Left lung (tissue), 4 donors: ENCODE measurements at regions not wholly inside any gene's neighbourhood (a gene's known extent, or its start where the extent isn't known, plus 50 kb on each side); places are given as distances from the start of the nearest gene placed in this dataset.

Experiments used
- ATAC-seq: fragments of 200-7000 bp; cut with Tn5 transposase; one replicate; pipeline ENCODE4 v1.9.1; 2020; ENCODE audit warnings: moderate library complexity
- DNase-seq, 4 donors: peaks; one replicate each; pipeline ENCODE4 v3.0.0-alpha.2; 2013 to 2020
- H3K27ac ChIP-seq, 2 donors: fragments of 200-600 bp; sonication (generic) in 1 of 2; one replicate each; pipeline versions ENCODE4 v1.5.0 to v1.8.0; 2020 to 2021
- H3K27me3 ChIP-seq, 2 donors: fragments of 200-600 bp; sonication (generic) in 1 of 2; one replicate each; pipeline versions ENCODE4 v1.5.0 to v1.8.0; 2020 to 2021
- H3K36me3 ChIP-seq, 2 donors: fragments of 200-600 bp; sonication (generic) in 1 of 2; one replicate each; pipeline versions ENCODE4 v1.5.0 to v1.8.0; 2020 to 2021
- H3K4me1 ChIP-seq, 2 donors: fragments of 200-600 bp; one replicate each; pipeline ENCODE4 v1.8.0; 2021
- H3K4me3 ChIP-seq, 2 donors: fragments of 200-600 bp; sonication (generic) in 1 of 2; one replicate each; pipeline versions ENCODE4 v1.5.0 to v1.8.0; 2020 to 2021; ENCODE audit warnings: mild to moderate bottlenecking in 1 of 2
- H3K9me3 ChIP-seq, 2 donors: fragments of 200-600 bp; sonication (generic) in 1 of 2; one replicate each; pipeline versions ENCODE4 v1.5.0 to v1.8.0; 2020 to 2021
- CTCF ChIP-seq, 2 donors: fragments of 200-600 bp; sonication (generic) in 1 of 2; IDR thresholded peaks; one replicate each; pipeline versions ENCODE4 v1.5.0 to v1.8.0; 2021; ENCODE audit warnings: antibody characterized with exemption in 2 of 2
- intact Hi-C, 2 donors: fragments of 100-400 bp; cut with DNase I; formaldehyde crosslinking; loops; one replicate each; pipeline versions ENCODE4 v1.11.2 to v1.14.2; 2022
- donor health status: DM: no; HTN: yes; CAD: no.
- donor health status: DM: no; HTN: no; CAD: no.

- intact Hi-C loops: no loop called here
- TF ChIP-seq CTCF (IDR thresholded peaks at IDR 0.05): no peak
- Histone ChIP-seq H3K4me1 (no peaks in the 10 kb centered on the region), H3K27me3 (no peaks in the 10 kb centered on the region), H3K36me3 (no peaks in the 10 kb centered on the region), H3K27ac (no peak overlapping the region), H3K9me3 (no peaks in the 10 kb centered on the region), H3K4me3 (no peak overlapping the region)
- no peak for ATAC-seq
- DNase-seq: no peak
Observed at GRCh38 chr6:6978731-6979130, 129.0 kb upstream of the RREB1 start.

- DNase-seq: peak in 2 of 4 donors; percentile 40 to 54
Observed at GRCh38 chr6:6980999-6981597, 126.7 kb upstream of the RREB1 start.

GRCh38 chr6:6981681-6982322 lies 126.0 kb upstream of the RREB1 start:
- Histone ChIP-seq H3K27ac (no peak overlapping the region), H3K27me3 (no peaks in the 10 kb centered on the region), H3K4me1 (no peaks in the 10 kb centered on the region), H3K36me3 (no peaks in the 10 kb centered on the region), H3K4me3 (no peak overlapping the region), H3K9me3 (no peaks in the 10 kb centered on the region)
- no peak for TF ChIP-seq CTCF (IDR thresholded peaks at IDR 0.05)
- ATAC-seq (peak; percentile 59), DNase-seq (no peak)
- intact Hi-C loops: no loop called here

More at GRCh38 chr6:6980999-6981597, 126.7 kb upstream of the RREB1 start:
- intact Hi-C loops: no loop called here
- Histone ChIP-seq H3K27ac (no peak overlapping the region), H3K9me3 (no peaks in the 10 kb centered on the region), H3K4me1 (no peaks in the 10 kb centered on the region), H3K27me3 (no peaks in the 10 kb centered on the region), H3K36me3 (no peaks in the 10 kb centered on the region), H3K4me3 (no peak overlapping the region)
- no peak for TF ChIP-seq CTCF (IDR thresholded peaks at IDR 0.05)
- peak; percentile 17 for ATAC-seq

- Histone ChIP-seq H3K27me3 (no peaks in the 10 kb centered on the region), H3K9me3 (no peaks in the 10 kb centered on the region), H3K4me3 (no peak overlapping the region), H3K27ac (no peak overlapping the region), H3K36me3 (no peaks in the 10 kb centered on the region), H3K4me1 (no peaks in the 10 kb centered on the region)
- intact Hi-C loops: no loop called here
- DNase-seq: no peak
- TF ChIP-seq CTCF (IDR thresholded peaks at IDR 0.05): no peak
- no peak for ATAC-seq
Observed at GRCh38 chr6:6982663-6983062, 125.1 kb upstream of the RREB1 start.

- Histone ChIP-seq H3K4me1 (no peaks in the 10 kb centered on the region), H3K36me3 (no peaks in the 10 kb centered on the region), H3K27me3 (no peaks in the 10 kb centered on the region), H3K9me3 (no peaks in the 10 kb centered on the region), H3K27ac (no peak overlapping the region), H3K4me3 (no peak overlapping the region)
- DNase-seq: no peak
- no peak for TF ChIP-seq CTCF (IDR thresholded peaks at IDR 0.05)
- intact Hi-C loops: no loop called here
- ATAC-seq: no peak
Observed at GRCh38 chr6:6984585-6985366, 123.0 kb upstream of the RREB1 start.
